ENCODE measurements at regions not wholly inside any gene's neighbourhood (a gene's known extent, or its start where the extent isn't known, plus 50 kb on each side); places are given as distances from the start of the nearest gene placed in this dataset.

DNA sequence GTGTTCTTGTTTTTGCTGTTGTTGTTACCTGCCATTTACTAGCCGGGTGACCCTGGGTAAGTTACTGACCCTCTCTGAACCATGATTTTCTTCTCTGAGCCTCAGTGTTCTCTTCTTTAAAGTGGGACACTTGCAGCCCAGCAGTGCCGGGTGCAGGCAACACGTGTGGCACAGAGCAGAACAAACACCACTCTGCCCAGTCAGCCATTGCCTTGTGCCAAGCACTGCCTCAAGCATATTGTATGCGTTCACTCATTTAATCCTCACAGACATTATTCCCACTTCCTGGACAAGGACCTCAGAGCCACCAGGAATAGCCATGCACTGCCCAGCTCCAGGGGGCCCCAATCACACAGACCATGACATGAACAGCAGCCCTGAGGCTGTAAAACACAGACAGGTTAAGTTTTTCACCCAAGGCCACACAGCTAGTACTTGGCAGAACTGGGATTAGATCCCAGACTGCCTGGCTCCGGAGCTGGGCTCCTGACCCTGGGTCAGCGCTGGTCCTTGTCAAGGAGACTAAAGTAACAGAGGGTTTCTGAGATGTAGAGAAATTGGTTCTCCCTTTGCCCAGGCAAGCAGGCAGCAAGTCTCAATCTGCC lies 74.0 kb upstream of the PTPN1 start:
- no peak for DNase-seq (ENCODE audit: low read depth)
- no peak overlapping the region for H3K4me3 ChIP-seq (ENCODE audit: low read length)
- TF ChIP-seq, protein P1, sequence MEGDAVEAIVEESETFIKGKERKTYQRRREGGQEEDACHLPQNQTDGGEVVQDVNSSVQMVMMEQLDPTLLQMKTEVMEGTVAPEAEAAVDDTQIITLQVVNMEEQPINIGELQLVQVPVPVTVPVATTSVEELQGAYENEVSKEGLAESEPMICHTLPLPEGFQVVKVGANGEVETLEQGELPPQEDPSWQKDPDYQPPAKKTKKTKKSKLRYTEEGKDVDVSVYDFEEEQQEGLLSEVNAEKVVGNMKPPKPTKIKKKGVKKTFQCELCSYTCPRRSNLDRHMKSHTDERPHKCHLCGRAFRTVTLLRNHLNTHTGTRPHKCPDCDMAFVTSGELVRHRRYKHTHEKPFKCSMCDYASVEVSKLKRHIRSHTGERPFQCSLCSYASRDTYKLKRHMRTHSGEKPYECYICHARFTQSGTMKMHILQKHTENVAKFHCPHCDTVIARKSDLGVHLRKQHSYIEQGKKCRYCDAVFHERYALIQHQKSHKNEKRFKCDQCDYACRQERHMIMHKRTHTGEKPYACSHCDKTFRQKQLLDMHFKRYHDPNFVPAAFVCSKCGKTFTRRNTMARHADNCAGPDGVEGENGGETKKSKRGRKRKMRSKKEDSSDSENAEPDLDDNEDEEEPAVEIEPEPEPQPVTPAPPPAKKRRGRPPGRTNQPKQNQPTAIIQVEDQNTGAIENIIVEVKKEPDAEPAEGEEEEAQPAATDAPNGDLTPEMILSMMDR (conservative IDR thresholded peaks at IDR 0.05; ENCODE audit: low read length), result no peak

DNA sequence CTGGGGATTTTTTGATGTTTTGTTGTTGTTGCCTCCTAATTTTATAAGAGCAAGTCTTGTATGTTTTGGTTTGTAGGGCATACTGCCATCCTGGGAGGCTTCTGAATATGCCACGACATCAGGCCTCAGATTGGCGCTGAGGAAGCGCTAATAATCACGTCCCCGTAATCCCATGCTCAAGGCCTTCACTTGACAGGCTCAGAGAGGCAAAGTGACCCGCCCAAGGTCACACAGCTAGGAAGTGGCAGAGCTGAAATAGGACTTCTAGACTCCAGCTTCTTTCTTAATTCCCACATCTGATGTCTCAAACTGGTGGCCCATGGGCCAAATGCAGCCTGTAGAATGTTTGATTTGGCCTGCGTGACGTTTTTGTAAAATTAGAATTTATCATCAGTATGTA lies 73.5 kb upstream of the PTPN1 start:
- no peak for DNase-seq (ENCODE audit: low read depth)
- TF ChIP-seq, protein P1 (conservative IDR thresholded peaks at IDR 0.05; ENCODE audit: low read length), result no peak
- no peak overlapping the region for H3K4me3 ChIP-seq (ENCODE audit: low read length)

DNA sequence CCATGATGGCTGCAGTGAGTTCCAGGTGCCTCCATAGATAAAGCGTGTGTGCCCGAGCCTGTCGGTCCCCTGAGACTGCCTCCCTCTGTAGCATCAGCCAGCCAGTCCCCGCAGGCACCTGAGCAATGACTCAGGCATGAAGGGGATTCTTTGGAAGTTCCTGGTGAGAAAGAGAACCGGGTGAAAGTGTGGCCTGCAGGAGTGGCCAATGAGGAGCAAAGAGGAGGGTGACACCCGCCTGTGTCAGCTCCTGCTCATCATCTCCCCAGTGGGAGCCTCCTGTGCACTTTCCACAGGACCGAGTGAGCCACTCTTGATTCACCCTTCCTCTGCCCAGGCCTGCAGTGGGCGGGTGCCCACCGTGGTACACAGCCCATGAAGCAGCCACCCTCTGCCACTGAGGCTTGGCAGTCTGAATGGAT lies 71.2 kb upstream of the PTPN1 start:
- peak; percentile 47 for DNase-seq (ENCODE audit: low read depth)
- H3K4me3 ChIP-seq (ENCODE audit: low read length), result no peak overlapping the region
- TF ChIP-seq, protein P1 (conservative IDR thresholded peaks at IDR 0.05; ENCODE audit: low read length), result no peak

DNA sequence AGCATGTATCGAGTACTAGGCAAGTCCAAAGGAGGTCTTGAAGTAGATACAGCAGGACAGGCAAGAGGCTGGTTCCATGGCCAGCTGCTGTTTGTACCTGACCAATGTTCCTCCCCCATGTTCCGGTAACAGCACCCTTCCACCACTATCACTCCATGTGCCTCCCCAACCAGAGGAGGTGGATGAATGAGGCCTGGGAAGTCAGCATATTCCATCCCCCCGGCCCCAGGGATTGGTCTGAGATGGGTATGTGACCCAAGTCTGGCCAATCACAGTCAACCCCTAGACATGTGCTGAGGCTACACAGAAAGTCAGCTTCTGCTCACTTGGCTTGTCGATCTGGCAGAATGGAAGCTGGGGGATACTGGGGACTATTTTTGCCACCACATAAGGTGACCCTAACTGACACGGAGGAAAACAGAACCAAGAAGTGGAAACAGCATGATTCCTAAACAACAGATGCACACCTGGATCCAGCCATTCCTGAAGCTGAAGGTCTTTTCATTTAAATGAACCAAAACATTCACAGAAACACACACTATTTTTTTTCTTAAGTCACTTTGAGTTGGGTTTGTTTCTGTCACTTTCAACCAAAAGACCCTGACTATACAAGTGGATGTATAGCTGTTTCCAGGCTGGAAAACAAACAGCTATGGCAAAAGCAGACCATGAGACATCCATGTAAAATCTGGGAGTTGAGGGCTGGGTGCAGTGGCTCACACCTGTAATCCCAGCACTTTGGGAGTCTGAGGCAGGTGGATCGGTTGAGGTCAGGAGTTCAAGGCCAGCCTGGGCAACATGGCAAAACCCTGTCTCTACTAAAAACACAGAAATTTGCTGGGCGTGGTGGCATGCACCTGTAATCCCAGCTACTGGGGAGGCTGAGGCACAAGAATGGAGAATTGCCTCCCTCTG lies 70.4 kb upstream of the PTPN1 start:
- no peak overlapping the region for H3K4me3 ChIP-seq (ENCODE audit: low read length)
- no peak for DNase-seq (ENCODE audit: low read depth)
- TF ChIP-seq, protein P1 (conservative IDR thresholded peaks at IDR 0.05; ENCODE audit: low read length), result no peak

DNA sequence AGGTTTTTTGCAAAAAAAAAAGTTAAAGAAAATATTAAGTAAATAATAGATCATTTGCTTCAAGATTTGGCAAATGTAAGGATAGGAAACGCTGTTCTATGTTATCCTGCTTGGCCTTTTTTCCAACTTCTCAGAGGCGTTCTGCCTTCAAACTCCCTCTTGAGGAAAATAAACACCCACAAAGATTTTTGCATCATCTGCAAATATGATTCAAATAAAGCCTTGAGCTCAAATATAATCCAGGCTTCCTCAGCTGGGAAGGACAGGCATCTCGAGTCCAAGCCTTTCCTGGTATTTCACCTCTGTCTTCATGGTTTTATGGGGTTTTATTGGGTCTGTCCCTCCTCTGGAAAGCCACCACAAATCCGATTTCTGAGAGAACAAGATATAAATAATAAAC lies 67.7 kb upstream of the PTPN1 start:
- TF ChIP-seq, protein P1 (conservative IDR thresholded peaks at IDR 0.05; ENCODE audit: low read length), result no peak; the same call in 1 of the 2 replicates
- no peak for DNase-seq (ENCODE audit: low read depth)
- no peak overlapping the region for H3K4me3 ChIP-seq (ENCODE audit: low read length)

DNA sequence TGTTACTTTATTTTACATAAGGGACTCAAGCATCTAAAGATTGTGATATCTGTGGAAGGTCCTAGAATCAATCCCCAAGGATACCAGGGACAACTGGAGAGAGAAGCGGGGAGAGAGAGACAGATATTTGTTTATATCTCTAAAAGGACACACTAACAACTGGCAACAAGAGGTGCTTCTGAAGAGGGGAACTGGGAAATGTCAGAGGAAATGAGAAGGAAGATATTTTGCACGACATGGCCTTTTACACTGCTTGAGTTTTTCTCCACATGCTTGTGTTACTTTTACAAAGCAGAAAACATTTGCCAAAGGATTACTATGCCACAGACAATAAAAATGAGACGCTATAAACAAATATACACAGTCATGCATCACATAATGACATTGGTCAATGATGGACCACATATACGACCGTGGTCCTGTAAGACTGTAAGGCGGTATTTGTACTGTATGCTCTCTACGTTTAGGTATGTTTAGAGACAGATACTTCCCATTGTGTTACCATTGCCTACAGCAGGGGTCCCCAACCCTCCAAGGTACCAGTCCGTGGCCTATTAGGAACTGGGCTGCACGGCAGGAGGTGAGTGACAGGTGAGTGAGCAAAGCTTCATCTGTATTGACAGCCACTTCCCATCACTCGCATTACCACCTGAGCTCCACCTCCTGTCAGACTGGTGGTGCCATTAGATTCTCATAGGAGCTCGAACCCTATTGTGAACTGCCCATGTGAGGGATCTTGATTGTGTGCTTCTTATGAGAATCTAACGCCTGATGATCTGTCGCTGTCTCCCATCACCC lies 64.6 kb upstream of the PTPN1 start:
- TF ChIP-seq, protein P1 (conservative IDR thresholded peaks at IDR 0.05; ENCODE audit: low read length), result no peak
- no peak for DNase-seq (ENCODE audit: low read depth)
- no peak overlapping the region for H3K4me3 ChIP-seq (ENCODE audit: low read length)

Data from AG10803 (cell line).